ENCODE measurements at regions not wholly inside any gene's neighbourhood (a gene's known extent, or its start where the extent isn't known, plus 50 kb on each side); places are given as distances from the start of the nearest gene placed in this dataset.

DNA sequence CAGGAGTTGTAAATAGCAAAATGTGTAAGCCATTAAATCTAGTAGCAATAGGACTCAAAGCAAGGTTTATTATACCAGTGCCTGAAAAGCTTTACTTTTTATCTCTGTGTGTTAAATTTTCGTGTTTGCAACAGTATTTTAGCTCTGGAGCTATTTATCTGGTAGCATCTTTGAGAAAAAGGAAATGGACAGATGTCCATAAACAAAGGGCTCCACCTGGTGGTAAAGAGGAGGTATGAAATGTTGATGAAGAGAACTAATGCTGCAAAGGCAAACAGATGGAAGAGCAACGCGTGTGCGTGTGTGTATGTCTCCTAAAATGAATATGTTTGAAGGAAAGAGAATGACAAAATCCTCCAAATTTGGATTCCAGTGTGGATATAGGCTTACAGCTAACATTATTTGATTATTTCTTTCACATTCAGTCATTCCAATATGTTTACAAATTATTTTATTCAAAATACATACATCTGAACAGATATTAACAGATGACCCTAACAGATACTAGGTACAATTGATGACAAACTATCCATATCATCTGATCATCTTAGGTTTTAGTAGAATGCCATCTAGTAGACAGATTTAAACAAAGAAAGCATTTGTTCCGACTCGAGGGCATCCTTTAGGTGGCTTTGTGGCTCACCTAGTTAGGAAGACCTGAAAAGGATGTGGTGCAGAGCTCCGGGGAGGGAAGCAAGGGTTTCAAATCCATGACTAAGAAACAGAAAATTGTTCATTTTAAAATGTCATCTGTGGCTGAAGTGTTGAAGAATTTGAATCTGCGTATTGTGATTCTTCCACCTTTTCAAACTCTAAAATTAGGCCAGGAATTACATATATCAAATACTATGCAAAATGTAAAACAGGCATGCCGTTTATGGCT, 383.3 kb downstream of the MTX2 start:
- peak in 1 of 2 donors; percentile 71 for DNase-seq

GRCh38 chr2:176653479-176654443, 384.5 kb downstream of the MTX2 start:
- peak; percentile 39 to 77 for DNase-seq
- H3K27me3 ChIP-seq: peaks cover 0 to 47% (median 11%) of the 10 kb centered on the region in 3 donors
- intact Hi-C loops (cut with DNase I; ENCODE audit: low total_unique reads): loop anchor here (10.0 kb wide), 1 partner anchor 529 kb away; the partner anchor contains the start of genes HOXD8 and HOXD9
- no peaks in the 10 kb centered on the region for H3K9me3 ChIP-seq
- no peaks in the 10 kb centered on the region for H3K36me3 ChIP-seq
- H3K4me3 ChIP-seq: no peak overlapping the region
- TF ChIP-seq, protein P1, sequence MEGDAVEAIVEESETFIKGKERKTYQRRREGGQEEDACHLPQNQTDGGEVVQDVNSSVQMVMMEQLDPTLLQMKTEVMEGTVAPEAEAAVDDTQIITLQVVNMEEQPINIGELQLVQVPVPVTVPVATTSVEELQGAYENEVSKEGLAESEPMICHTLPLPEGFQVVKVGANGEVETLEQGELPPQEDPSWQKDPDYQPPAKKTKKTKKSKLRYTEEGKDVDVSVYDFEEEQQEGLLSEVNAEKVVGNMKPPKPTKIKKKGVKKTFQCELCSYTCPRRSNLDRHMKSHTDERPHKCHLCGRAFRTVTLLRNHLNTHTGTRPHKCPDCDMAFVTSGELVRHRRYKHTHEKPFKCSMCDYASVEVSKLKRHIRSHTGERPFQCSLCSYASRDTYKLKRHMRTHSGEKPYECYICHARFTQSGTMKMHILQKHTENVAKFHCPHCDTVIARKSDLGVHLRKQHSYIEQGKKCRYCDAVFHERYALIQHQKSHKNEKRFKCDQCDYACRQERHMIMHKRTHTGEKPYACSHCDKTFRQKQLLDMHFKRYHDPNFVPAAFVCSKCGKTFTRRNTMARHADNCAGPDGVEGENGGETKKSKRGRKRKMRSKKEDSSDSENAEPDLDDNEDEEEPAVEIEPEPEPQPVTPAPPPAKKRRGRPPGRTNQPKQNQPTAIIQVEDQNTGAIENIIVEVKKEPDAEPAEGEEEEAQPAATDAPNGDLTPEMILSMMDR (IDR thresholded peaks at IDR 0.05): peak in 4 of 7 experiments; percentile 39 to 46 (median 44)
- no peak for TF ChIP-seq POLR2A (IDR thresholded peaks at IDR 0.05)
- 21 to 36% (median 31%) methylated on average over 10 of the region's 10 CpGs for WGBS, 5 donors
- no peaks in the 10 kb centered on the region for H3K4me1 ChIP-seq
- H3K27ac ChIP-seq: no peak overlapping the region

More for the DNA sequence above, 383.3 kb downstream of the MTX2 start:
- no peaks in the 10 kb centered on the region for H3K4me1 ChIP-seq
- H3K27ac ChIP-seq: no peak overlapping the region
- TF ChIP-seq EP300 (IDR thresholded peaks at IDR 0.05): no peak
- TF ChIP-seq, protein P1 (IDR thresholded peaks at IDR 0.05): peak in 5 of 7 experiments; percentile 15 to 73 (median 61)
- 37 to 49% (median 47%) methylated on average over 9 of the region's 9 CpGs for WGBS, 5 donors
- no peaks in the 10 kb centered on the region for H3K36me3 ChIP-seq
- H3K27me3 ChIP-seq: peaks cover 0 to 56% (median 11%) of the 10 kb centered on the region in 3 donors
- no peaks in the 10 kb centered on the region for H3K9me3 ChIP-seq
- H3K4me3 ChIP-seq: no peak overlapping the region
- intact Hi-C loops (cut with DNase I; ENCODE audit: low total_unique reads): loop anchor here (10.0 kb wide), 1 partner anchor 528 kb away; the partner anchor contains the start of genes HOXD8 and HOXD9

DNA sequence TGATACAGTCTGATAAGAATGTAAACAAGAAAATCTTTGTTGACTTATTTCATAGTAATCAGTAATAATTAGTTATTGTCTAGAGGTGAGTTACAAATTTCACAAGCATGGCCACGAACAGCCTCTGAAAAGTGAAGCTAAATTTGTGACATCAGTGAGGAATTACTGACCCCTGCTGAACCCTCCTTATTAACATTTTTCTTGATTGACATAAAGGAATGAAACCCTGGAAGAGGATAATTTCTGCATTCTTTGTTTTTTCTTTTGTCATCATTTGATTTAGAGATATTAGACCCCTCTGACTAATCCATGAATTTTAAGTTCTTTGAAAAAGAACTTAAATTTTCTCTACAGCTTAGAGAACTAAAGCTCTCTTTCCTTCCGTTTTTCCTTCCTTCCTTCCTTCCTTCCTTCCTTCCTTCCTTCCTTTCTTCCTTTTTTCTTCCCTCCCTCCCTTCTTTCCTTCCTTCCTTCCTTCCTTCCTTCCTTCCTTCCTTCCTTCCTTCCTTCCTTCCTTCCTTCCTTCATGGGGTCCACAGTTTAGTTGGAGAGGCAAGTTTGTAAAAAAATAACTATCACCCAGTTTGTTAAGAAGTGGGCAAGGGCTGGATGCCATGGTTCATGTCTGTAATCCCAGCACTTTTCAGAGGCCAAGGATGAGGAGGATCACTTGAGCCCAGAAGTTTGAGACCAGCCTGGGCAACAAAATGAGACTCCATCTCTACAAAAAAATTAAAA, 387.0 kb downstream of the MTX2 start:
- no peak for TF ChIP-seq POLR2A (IDR thresholded peaks at IDR 0.05)
- no peak for TF ChIP-seq POLR2AphosphoS5 (IDR thresholded peaks at IDR 0.05)
- no peak for TF ChIP-seq EP300 (IDR thresholded peaks at IDR 0.05)
- TF ChIP-seq, protein P1 (IDR thresholded peaks at IDR 0.05): no peak
- no peaks in the 10 kb centered on the region for H3K4me1 ChIP-seq
- intact Hi-C loops (cut with DNase I; ENCODE audit: low total_unique reads): loop anchor here (10.0 kb wide), 1 partner anchor 531 kb away; the partner anchor contains the start of genes HOXD8 and HOXD9
- H3K4me3 ChIP-seq: no peak overlapping the region
- no peaks in the 10 kb centered on the region for H3K36me3 ChIP-seq
- WGBS, 5 donors: 54 to 73% (median 63%) methylated on average over 2 of the region's 2 CpGs
- no peaks in the 10 kb centered on the region for H3K9me3 ChIP-seq
- H3K27ac ChIP-seq: no peak overlapping the region
- peaks cover 4 to 27% (median 5%) of the 10 kb centered on the region in 3 donors for H3K27me3 ChIP-seq
- DNase-seq: no peak

Measured in stomach (tissue), 8 donors.